Hepatocyte (in vitro differentiated cells): ENCODE measurements at regions not wholly inside any gene's neighbourhood (a gene's known extent, or its start where the extent isn't known, plus 50 kb on each side); places are given as distances from the start of the nearest gene placed in this dataset.

ENCODE experiments used
- DNase-seq: peaks from one replicate; pipeline ENCODE4 v3.0.0-alpha.2; 2016; ENCODE audit warnings: low spot score
- H2AFZ ChIP-seq: fragments of 200-600 bp; sonication (generic); 2 replicates; pipeline ENCODE4 v1.6.0; 2016; ENCODE audit warnings: antibody characterized with exemption, mild to moderate bottlenecking
- H3K27ac ChIP-seq: fragments of 200-600 bp; sonication (generic); 2 replicates; pipeline ENCODE4 v1.5.1; 2016; ENCODE audit warnings: mild to moderate bottlenecking
- H3K27me3 ChIP-seq: fragments of 200-600 bp; sonication (generic); 2 replicates; pipeline ENCODE4 v1.6.1; 2016
- H3K36me3 ChIP-seq: fragments of 200-600 bp; sonication (generic); replicated peaks from 2 replicates; pipeline ENCODE4 v1.5.1; 2016; ENCODE audit warnings: low read depth; ENCODE audit not compliant: insufficient read depth
- H3K4me1 ChIP-seq: fragments of 200-600 bp; sonication (generic); 2 replicates; pipeline ENCODE4 v1.5.1; 2016; ENCODE audit warnings: mild to moderate bottlenecking, moderate library complexity; ENCODE audit not compliant: insufficient read depth
- H3K4me2 ChIP-seq: fragments of 200-600 bp; sonication (generic); 2 replicates; pipeline ENCODE4 v1.6.0; 2016
- H3K4me3 ChIP-seq: fragments of 200-600 bp; sonication (generic); 2 replicates; pipeline ENCODE4 v1.5.1; 2016; ENCODE audit warnings: mild to moderate bottlenecking
- H3K79me2 ChIP-seq: fragments of 200-600 bp; sonication (generic); 2 replicates; pipeline ENCODE4 v1.6.0; 2017; ENCODE audit warnings: mild to moderate bottlenecking
- H3K9me2 ChIP-seq: fragments of 200-600 bp; sonication (generic); replicated peaks from 2 replicates; pipeline ENCODE4 v1.6.0; 2017; ENCODE audit warnings: mild to moderate bottlenecking; ENCODE audit not compliant: insufficient read depth
- H3K9me3 ChIP-seq: fragments of 200-600 bp; sonication (generic); 2 replicates; pipeline ENCODE4 v1.5.1; 2016; ENCODE audit warnings: low read depth, mild to moderate bottlenecking
- H4K20me1 ChIP-seq: fragments of 200-600 bp; sonication (generic); 2 replicates; pipeline ENCODE4 v1.6.0; 2016; ENCODE audit warnings: mild to moderate bottlenecking; ENCODE audit not compliant: insufficient read depth, poor library complexity, severe bottlenecking
- EZH2 ChIP-seq: fragments of 200-600 bp; sonication (generic); IDR thresholded peaks from 2 replicates; pipeline ENCODE4 v1.6.1; 2016; ENCODE audit warnings: antibody characterized with exemption, mild to moderate bottlenecking, borderline replicate concordance
- EZH2phosphoT487 ChIP-seq: fragments of 200-600 bp; sonication (generic); IDR thresholded peaks from one replicate; pipeline ENCODE4 v1.6.1; 2018; ENCODE audit warnings: antibody characterized with exemption, mild to moderate bottlenecking, low read depth, moderate library complexity; ENCODE audit not compliant: unreplicated experiment, severe bottlenecking
- WGBS: methylation state at CpG from one replicate; pipeline ENCODE4 v1.1.6; 2016; ENCODE audit warnings: low lambda C conversion rate; ENCODE audit errors: missing lambda C conversion rate; 5-methylcytosine and 5-hydroxymethylcytosine counted together
- TF ChIP-seq, protein P1 (sequence below): fragments of 200-600 bp; sonication (generic); IDR thresholded peaks from 2 replicates; pipeline ENCODE4 v1.5.1; 2016; ENCODE audit warnings: antibody characterized with exemption, mild to moderate bottlenecking; ENCODE audit not compliant: poor library complexity

DNA sequence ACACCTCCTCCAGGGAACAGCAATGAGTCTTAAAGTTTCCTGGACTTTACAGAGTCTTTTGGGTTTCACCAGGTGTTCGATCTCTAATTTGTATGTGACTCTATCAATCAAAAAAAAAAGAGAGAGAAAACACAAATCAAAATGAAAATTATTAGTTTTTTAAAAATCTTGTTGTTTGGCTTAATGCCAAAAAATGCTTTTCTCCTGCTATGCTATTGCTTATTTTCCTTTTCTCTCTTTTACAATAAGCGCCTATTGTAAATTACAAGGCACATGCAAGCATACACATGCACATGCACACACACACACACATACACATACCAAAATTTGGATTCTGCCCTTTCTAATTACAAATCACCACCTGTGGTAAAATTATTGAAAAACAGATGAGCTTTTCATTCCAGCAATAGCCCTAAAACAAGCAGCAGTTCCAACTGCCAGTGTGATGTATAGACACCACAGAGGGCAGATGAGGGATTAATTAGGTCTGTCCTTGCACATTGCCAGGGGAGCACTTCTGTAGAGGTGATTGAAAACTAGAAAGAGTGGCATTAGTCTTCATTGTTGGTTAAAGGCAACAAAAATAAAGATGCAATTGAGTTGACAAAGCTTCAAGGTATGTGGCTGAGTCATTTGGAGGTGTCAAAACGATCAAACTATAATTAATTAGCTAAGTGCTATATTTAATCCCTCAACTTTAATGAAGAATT lies 631.7 kb downstream of the TFAP2B start:
- H3K36me3 ChIP-seq: no peaks in the 10 kb centered on the region
- no peak overlapping the region for H2AFZ ChIP-seq
- no peak for TF ChIP-seq EZH2
- TF ChIP-seq, protein P1, sequence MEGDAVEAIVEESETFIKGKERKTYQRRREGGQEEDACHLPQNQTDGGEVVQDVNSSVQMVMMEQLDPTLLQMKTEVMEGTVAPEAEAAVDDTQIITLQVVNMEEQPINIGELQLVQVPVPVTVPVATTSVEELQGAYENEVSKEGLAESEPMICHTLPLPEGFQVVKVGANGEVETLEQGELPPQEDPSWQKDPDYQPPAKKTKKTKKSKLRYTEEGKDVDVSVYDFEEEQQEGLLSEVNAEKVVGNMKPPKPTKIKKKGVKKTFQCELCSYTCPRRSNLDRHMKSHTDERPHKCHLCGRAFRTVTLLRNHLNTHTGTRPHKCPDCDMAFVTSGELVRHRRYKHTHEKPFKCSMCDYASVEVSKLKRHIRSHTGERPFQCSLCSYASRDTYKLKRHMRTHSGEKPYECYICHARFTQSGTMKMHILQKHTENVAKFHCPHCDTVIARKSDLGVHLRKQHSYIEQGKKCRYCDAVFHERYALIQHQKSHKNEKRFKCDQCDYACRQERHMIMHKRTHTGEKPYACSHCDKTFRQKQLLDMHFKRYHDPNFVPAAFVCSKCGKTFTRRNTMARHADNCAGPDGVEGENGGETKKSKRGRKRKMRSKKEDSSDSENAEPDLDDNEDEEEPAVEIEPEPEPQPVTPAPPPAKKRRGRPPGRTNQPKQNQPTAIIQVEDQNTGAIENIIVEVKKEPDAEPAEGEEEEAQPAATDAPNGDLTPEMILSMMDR: no peak
- no peak for TF ChIP-seq EZH2phosphoT487
- WGBS: 86% methylated on average over 3 of the region's 3 CpGs
- no peaks in the 10 kb centered on the region for H4K20me1 ChIP-seq
- no peaks in the 10 kb centered on the region for H3K27me3 ChIP-seq
- H3K4me3 ChIP-seq: no peak overlapping the region
- DNase-seq: no peak
- H3K4me2 ChIP-seq: no peak overlapping the region
- no peaks in the 10 kb centered on the region for H3K4me1 ChIP-seq
- no peak overlapping the region for H3K27ac ChIP-seq
- no peaks in the 10 kb centered on the region for H3K79me2 ChIP-seq
- no peaks in the 10 kb centered on the region for H3K9me2 ChIP-seq
- no peaks in the 10 kb centered on the region for H3K9me3 ChIP-seq

DNA sequence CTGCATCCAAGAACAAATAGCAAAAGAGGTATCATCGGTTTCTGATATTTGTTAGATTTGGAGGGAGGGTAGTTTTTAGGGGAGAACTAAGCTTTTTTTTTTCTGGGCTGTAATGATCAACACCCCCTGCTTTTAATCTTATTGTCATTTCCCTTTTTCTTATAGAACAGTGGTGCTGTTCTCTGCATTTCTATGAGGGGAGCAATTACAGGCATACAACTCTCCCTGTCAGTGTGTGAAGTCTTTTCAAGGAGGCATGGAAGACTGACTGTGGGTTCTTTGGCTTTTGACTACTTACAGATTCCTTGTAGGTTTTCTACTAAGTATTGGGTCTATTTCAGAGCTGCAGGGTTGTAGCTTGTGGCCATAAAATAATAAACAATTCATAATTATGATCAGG lies 632.3 kb downstream of the TFAP2B start:
- Histone ChIP-seq H3K27ac (no peak overlapping the region), H3K4me3 (no peak overlapping the region), H3K27me3 (no peaks in the 10 kb centered on the region), H4K20me1 (no peaks in the 10 kb centered on the region), H3K4me1 (no peaks in the 10 kb centered on the region), H3K9me3 (no peaks in the 10 kb centered on the region), H3K9me2 (no peaks in the 10 kb centered on the region), H2AFZ (no peak overlapping the region), H3K79me2 (no peaks in the 10 kb centered on the region), H3K36me3 (no peaks in the 10 kb centered on the region), H3K4me2 (no peak overlapping the region)
- no peak for TF ChIP-seq EZH2phosphoT487
- TF ChIP-seq, protein P1: no peak
- no peak for TF ChIP-seq EZH2
- 85% methylated on average over 1 of the region's 1 CpG for WGBS
- DNase-seq: no peak

DNA sequence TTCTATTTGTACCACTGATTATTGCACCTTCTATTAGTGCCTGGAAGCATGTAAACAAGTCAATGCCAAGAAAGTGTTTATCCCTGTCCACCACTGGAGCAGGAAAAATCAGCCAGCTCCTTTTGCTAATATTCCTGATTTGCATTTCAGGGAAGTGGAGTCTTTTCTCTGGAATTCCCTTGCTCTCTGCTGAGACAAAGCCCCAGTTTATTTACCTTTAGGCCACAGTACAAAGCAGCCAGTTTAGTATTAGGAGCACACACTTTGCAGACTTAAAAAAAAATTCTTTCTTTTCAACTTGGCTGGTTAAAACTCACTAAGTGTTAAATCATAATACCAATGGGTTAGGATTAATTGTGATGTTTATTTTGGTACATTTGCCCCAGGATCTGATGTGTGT lies 631.1 kb downstream of the PKHD1 start:
- H4K20me1 ChIP-seq: no peaks in the 10 kb centered on the region

More for the DNA sequence above, 631.1 kb downstream of the PKHD1 start:
- no peak for TF ChIP-seq EZH2
- TF ChIP-seq EZH2phosphoT487: no peak
- TF ChIP-seq, protein P1: no peak
- Histone ChIP-seq H3K9me2 (no peaks in the 10 kb centered on the region), H3K27me3 (no peaks in the 10 kb centered on the region), H3K27ac (no peak overlapping the region), H3K36me3 (no peaks in the 10 kb centered on the region), H3K4me1 (no peaks in the 10 kb centered on the region), H3K79me2 (no peaks in the 10 kb centered on the region), H3K9me3 (no peaks in the 10 kb centered on the region), H2AFZ (no peak overlapping the region), H3K4me3 (no peak overlapping the region), H3K4me2 (no peak overlapping the region)
- DNase-seq: no peak
